MM.1S (cell line): ENCODE measurements at regions not wholly inside any gene's neighbourhood (a gene's known extent, or its start where the extent isn't known, plus 50 kb on each side); places are given as distances from the start of the nearest gene placed in this dataset.

Experiments
- DNase-seq: peaks from one replicate; pipeline ENCODE4 v3.0.0-alpha.2; 2015
- H2AFZ ChIP-seq: fragments of 300-600 bp; sonication (generic); 2 replicates; pipeline ENCODE4 v1.6.0; 2016; ENCODE audit warnings: antibody characterized with exemption, low read length
- H3F3A ChIP-seq: fragments of 300-600 bp; sonication (generic); 2 replicates; pipeline ENCODE4 v1.6.1; 2016; ENCODE audit warnings: mild to moderate bottlenecking, antibody characterized with exemption, low read length, moderate library complexity, mixed read lengths; ENCODE audit not compliant: insufficient read depth
- H3K27ac ChIP-seq: fragments of 300-600 bp; sonication (generic); 2 replicates; pipeline ENCODE4 v1.5.1; 2016; ENCODE audit warnings: mild to moderate bottlenecking, low read length
- H3K27me3 ChIP-seq: fragments of 300-600 bp; sonication (generic); replicated peaks from 2 replicates; pipeline ENCODE4 v1.6.0; 2016; ENCODE audit warnings: low read length; ENCODE audit not compliant: insufficient read depth
- H3K36me3 ChIP-seq: fragments of 300-600 bp; sonication (generic); replicated peaks from 2 replicates; pipeline ENCODE4 v1.6.1; 2016; ENCODE audit warnings: mild to moderate bottlenecking, low read length, mixed read lengths; ENCODE audit not compliant: insufficient read depth
- H3K4me1 ChIP-seq: fragments of 300-600 bp; sonication (generic); 2 replicates; pipeline ENCODE4 v1.6.1; 2016; ENCODE audit warnings: low read length, mixed read lengths
- H3K4me2 ChIP-seq: fragments of 300-600 bp; sonication (generic); 2 replicates; pipeline ENCODE4 v1.6.0; 2016; ENCODE audit warnings: low read depth, low read length
- H3K4me3 ChIP-seq: fragments of 300-600 bp; sonication (generic); 2 replicates; pipeline ENCODE4 v1.5.1; 2016; ENCODE audit warnings: low read length, mixed read lengths
- H3K79me2 ChIP-seq: fragments of 300-600 bp; sonication (generic); 2 replicates; pipeline ENCODE4 v1.6.1; 2016; ENCODE audit warnings: mixed run types, low read length, mixed read lengths
- H3K9ac ChIP-seq: fragments of 300-600 bp; sonication (generic); 2 replicates; pipeline ENCODE4 v1.6.1; 2016; ENCODE audit warnings: low read length, mixed read lengths
- H3K9me2 ChIP-seq: fragments of 300-600 bp; sonication (generic); replicated peaks from 2 replicates; pipeline ENCODE4 v1.6.1; 2016; ENCODE audit warnings: mild to moderate bottlenecking, low read length, mixed read lengths; ENCODE audit not compliant: insufficient read depth
- H3K9me3 ChIP-seq: fragments of 300-600 bp; sonication (generic); replicated peaks from 2 replicates; pipeline ENCODE4 v1.6.1; 2016; ENCODE audit warnings: mild to moderate bottlenecking, low read length, mixed read lengths; ENCODE audit not compliant: insufficient read depth
- H4K20me1 ChIP-seq: fragments of 300-600 bp; sonication (generic); 2 replicates; pipeline ENCODE4 v1.6.1; 2016; ENCODE audit warnings: mild to moderate bottlenecking, low read length, moderate library complexity, mixed read lengths; ENCODE audit not compliant: insufficient read depth
- CTCF ChIP-seq: fragments of 300-600 bp; sonication (generic); IDR thresholded peaks from 2 replicates; pipeline ENCODE4 v1.5.1; 2016; ENCODE audit warnings: antibody characterized with exemption, low read length, mixed read lengths
- EZH2 ChIP-seq: fragments of 300-600 bp; sonication (generic); optimal IDR thresholded peaks from 2 replicates; pipeline ENCODE3; 2017; ENCODE audit warnings: low read depth, mild to moderate bottlenecking, antibody characterized with exemption, low read length, mixed read lengths
- EZH2phosphoT487 ChIP-seq: fragments of 300-600 bp; sonication (generic); IDR thresholded peaks from 2 replicates; pipeline ENCODE4 v1.6.1; 2018; ENCODE audit warnings: antibody characterized with exemption, low read length

GRCh38 chr7:89771003-89771636 is 383.1 kb upstream of the STEAP1 start:
- DNase-seq, result no peak
- Histone ChIP-seq H3K4me3 (no peak overlapping the region), H3F3A (no peaks in the 10 kb centered on the region), H3K9me3 (no peaks in the 10 kb centered on the region), H3K27ac (no peak overlapping the region), H3K79me2 (no peaks in the 10 kb centered on the region), H3K4me1 (no peaks in the 10 kb centered on the region), H3K36me3 (no peaks in the 10 kb centered on the region), H3K9me2 (no peaks in the 10 kb centered on the region), H3K4me2 (no peak overlapping the region), H4K20me1 (no peaks in the 10 kb centered on the region), H2AFZ (no peak overlapping the region), H3K27me3 (no peaks in the 10 kb centered on the region), H3K9ac (no peak overlapping the region)
- TF ChIP-seq EZH2 (no peak), EZH2phosphoT487 (no peak), CTCF (no peak)

GRCh38 chr7:89772276-89772675 is 382.0 kb upstream of the STEAP1 start:
- no peak overlapping the region for H2AFZ ChIP-seq
- TF ChIP-seq EZH2phosphoT487, result no peak
- no peak for TF ChIP-seq CTCF
- no peak for TF ChIP-seq EZH2
- no peak for DNase-seq
- H3K4me1 ChIP-seq, result no peaks in the 10 kb centered on the region
- no peaks in the 10 kb centered on the region for H4K20me1 ChIP-seq
- H3K36me3 ChIP-seq, result no peaks in the 10 kb centered on the region
- no peaks in the 10 kb centered on the region for H3K9me3 ChIP-seq
- no peak overlapping the region for H3K27ac ChIP-seq
- H3K4me3 ChIP-seq, result no peak overlapping the region
- no peaks in the 10 kb centered on the region for H3K79me2 ChIP-seq
- no peak overlapping the region for H3K4me2 ChIP-seq
- H3F3A ChIP-seq, result no peaks in the 10 kb centered on the region
- no peaks in the 10 kb centered on the region for H3K27me3 ChIP-seq
- H3K9me2 ChIP-seq, result no peaks in the 10 kb centered on the region
- no peak overlapping the region for H3K9ac ChIP-seq

- H3K9ac ChIP-seq, result no peak overlapping the region
- H3K4me3 ChIP-seq, result no peak overlapping the region
- no peaks in the 10 kb centered on the region for H3K36me3 ChIP-seq
- H3K27ac ChIP-seq, result no peak overlapping the region
- no peak overlapping the region for H2AFZ ChIP-seq
- DNase-seq, result no peak
- no peaks in the 10 kb centered on the region for H3F3A ChIP-seq
- H3K9me2 ChIP-seq, result no peaks in the 10 kb centered on the region
- no peaks in the 10 kb centered on the region for H4K20me1 ChIP-seq
- H3K4me1 ChIP-seq, result no peaks in the 10 kb centered on the region
- no peaks in the 10 kb centered on the region for H3K9me3 ChIP-seq
- no peaks in the 10 kb centered on the region for H3K27me3 ChIP-seq
- no peak overlapping the region for H3K4me2 ChIP-seq
- no peaks in the 10 kb centered on the region for H3K79me2 ChIP-seq
- TF ChIP-seq EZH2 (no peak), EZH2phosphoT487 (no peak), CTCF (no peak)
Observed at GRCh38 chr7:89773611-89774010, 380.7 kb upstream of the STEAP1 start.
